Natural killer cell (primary cell): ENCODE measurements at regions not wholly inside any gene's neighbourhood (a gene's known extent, or its start where the extent isn't known, plus 50 kb on each side); places are given as distances from the start of the nearest gene placed in this dataset.

Experiments
- ATAC-seq, 3 donors: fragments of 150-1000 bp in 2 of 3; fragments of 200-7000 bp in 1 of 3; cut with Tn5 transposase; 1 replicate in 1 of 3; 2 replicates in 2 of 3; pipeline ENCODE4 v1.10.0; 2021; ENCODE audit warnings: mild to moderate bottlenecking in 2 of 3, moderate library complexity in 2 of 3
- DNase-seq, 2 donors: peaks; one replicate each; pipeline versions ENCODE4 v3.0.0 to v3.0.0-alpha.2; 2013 to 2021; ENCODE audit warnings: mixed read lengths in 1 of 2
- H3K27ac ChIP-seq: one replicate; pipeline ENCODE4 v1.5.1; 2013; ENCODE audit warnings: mild to moderate bottlenecking, low read length
- H3K27me3 ChIP-seq: one replicate; pipeline ENCODE4 v1.6.1; 2013; ENCODE audit warnings: low read length; ENCODE audit not compliant: control insufficient read depth, insufficient read depth
- H3K36me3 ChIP-seq: one replicate; pipeline ENCODE4 v1.6.1; 2013; ENCODE audit warnings: low read length; ENCODE audit not compliant: control insufficient read depth, insufficient read depth
- H3K4me1 ChIP-seq: one replicate; pipeline ENCODE4 v1.6.1; 2013; ENCODE audit warnings: low read length; ENCODE audit not compliant: control insufficient read depth, insufficient read depth
- H3K4me3 ChIP-seq: one replicate; pipeline ENCODE4 v1.5.1; 2013; ENCODE audit warnings: low read length
- H3K9me3 ChIP-seq: one replicate; pipeline ENCODE4 v1.6.1; 2013; ENCODE audit warnings: low read length; ENCODE audit not compliant: control insufficient read depth, insufficient read depth
- H3K27ac Mint-ChIP-seq, 2 donors: one replicate each; pipeline ENCODE4 v1.8.0; 2022; ENCODE audit warnings: mild to moderate bottlenecking in 2 of 2, mixed read lengths in 2 of 2, moderate library complexity in 1 of 2
- H3K27me3 Mint-ChIP-seq, 2 donors: one replicate each; pipeline ENCODE4 v1.8.0; 2022; ENCODE audit warnings: low read depth in 2 of 2, mixed read lengths in 2 of 2
- H3K36me3 Mint-ChIP-seq: one replicate; pipeline ENCODE4 v1.8.0; 2022; ENCODE audit warnings: mixed read lengths
- H3K4me1 Mint-ChIP-seq, 2 donors: one replicate each; pipeline ENCODE4 v1.8.0; 2022; ENCODE audit warnings: mixed read lengths in 2 of 2
- H3K4me3 Mint-ChIP-seq: one replicate; pipeline ENCODE4 v1.8.0; 2022; ENCODE audit warnings: mild to moderate bottlenecking, moderate library complexity, mixed read lengths
- H3K9me3 Mint-ChIP-seq, 2 donors: one replicate each; pipeline ENCODE4 v1.8.0; 2022; ENCODE audit warnings: mixed read lengths in 2 of 2
- WGBS: methylation state at CpG from one replicate; pipeline ENCODE4 v1.1.7; 2013; ENCODE audit warnings: missing lambda C conversion rate; ENCODE audit not compliant: insufficient coverage; 5-methylcytosine and 5-hydroxymethylcytosine counted together
- intact Hi-C: fragments of 100-400 bp; cut with micrococcal nuclease; formaldehyde crosslinking; loops from one replicate; pipeline ENCODE4 v1.14.2; 2022
- TF ChIP-seq, protein P1 (sequence below): fragments of 200-600 bp; IDR thresholded peaks from one replicate; pipeline ENCODE4 v1.8.0; 2022; ENCODE audit warnings: antibody characterized with exemption

DNA sequence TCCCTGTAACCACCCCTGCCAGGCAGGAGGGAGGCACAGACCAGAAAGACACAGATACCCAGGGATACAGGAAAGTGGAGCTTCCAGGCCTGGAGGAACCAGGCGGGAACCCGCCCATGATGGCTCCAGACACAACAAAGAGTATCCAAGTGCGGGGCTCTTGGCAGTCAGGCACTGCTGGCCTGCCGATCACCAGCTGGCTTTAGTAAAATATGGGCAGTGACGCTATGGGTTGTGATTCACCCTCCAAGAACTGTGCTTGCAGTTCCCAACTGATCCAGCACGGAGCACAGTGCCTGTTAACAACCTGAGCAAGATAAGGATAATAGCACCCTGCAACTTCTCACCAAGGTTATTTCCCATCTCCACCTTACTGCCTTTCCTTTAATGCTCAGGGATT lies 463.3 kb downstream of the IRX1 start:
- Histone ChIP-seq H3K27me3 (no peaks in the 10 kb centered on the region), H3K27ac (no peak overlapping the region), H3K4me1 (no peaks in the 10 kb centered on the region), H3K4me3 (no peak overlapping the region), H3K9me3 (peaks cover 1% of the 10 kb centered on the region), H3K36me3 (no peaks in the 10 kb centered on the region)
- H3K9me3 Mint-ChIP-seq = peaks cover 2 to 9% of the 10 kb centered on the region in 2 donors
- ATAC-seq (no peak), DNase-seq (no peak)
- peaks cover 17% of the 10 kb centered on the region for H3K36me3 Mint-ChIP-seq
- intact Hi-C loops = no loop called here
- H3K4me3 Mint-ChIP-seq = no peak overlapping the region
- H3K27ac Mint-ChIP-seq = no peak overlapping the region
- 82% methylated on average over 6 of the region's 6 CpGs for WGBS
- H3K4me1 Mint-ChIP-seq = no peaks in the 10 kb centered on the region
- TF ChIP-seq, protein P1, sequence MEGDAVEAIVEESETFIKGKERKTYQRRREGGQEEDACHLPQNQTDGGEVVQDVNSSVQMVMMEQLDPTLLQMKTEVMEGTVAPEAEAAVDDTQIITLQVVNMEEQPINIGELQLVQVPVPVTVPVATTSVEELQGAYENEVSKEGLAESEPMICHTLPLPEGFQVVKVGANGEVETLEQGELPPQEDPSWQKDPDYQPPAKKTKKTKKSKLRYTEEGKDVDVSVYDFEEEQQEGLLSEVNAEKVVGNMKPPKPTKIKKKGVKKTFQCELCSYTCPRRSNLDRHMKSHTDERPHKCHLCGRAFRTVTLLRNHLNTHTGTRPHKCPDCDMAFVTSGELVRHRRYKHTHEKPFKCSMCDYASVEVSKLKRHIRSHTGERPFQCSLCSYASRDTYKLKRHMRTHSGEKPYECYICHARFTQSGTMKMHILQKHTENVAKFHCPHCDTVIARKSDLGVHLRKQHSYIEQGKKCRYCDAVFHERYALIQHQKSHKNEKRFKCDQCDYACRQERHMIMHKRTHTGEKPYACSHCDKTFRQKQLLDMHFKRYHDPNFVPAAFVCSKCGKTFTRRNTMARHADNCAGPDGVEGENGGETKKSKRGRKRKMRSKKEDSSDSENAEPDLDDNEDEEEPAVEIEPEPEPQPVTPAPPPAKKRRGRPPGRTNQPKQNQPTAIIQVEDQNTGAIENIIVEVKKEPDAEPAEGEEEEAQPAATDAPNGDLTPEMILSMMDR = no peak
- H3K27me3 Mint-ChIP-seq = peaks cover 19 to 34% of the 10 kb centered on the region in 2 donors

DNA sequence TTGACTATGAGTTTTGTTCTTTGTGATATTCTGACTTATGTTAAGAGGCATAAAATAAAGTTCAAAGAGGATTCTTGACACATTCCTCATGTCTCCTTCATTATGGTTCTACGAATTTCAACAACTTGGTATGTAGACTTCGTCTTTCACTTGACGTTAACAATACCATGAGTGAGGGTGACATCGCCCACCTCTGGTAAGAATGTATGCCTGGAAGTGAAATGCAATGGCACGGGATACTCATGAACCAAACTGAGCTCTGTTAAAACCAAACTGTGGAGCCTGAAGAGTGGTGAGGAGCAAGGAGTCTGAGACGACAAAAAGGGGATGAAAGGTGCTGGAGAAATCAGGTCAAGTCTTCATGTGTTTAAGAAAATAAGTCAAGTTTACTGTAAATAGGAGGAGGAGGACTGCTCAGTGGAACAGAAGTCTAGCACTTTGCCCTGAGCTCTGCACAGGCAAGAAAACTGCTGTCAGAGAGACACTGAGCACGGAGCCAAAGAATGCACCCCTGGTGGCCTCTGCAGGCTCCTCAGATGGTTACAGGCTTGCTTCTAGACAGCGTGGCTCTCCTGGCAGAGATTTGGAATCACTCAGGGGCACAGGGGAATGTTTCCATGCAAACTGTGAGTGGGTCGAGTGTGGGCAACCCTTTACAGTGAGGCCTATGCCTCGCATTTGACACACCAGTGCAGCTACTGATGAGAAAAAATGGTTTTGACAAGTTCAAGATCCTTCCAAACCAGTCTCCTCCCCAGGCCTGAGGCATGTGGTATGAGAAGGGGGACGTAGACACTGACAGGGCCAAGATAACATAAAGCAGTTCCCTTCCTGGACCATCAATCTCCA lies 470.1 kb downstream of the IRX1 start:
- TF ChIP-seq, protein P1 = no peak
- intact Hi-C loops = no loop called here
- H3K27me3 ChIP-seq = no peaks in the 10 kb centered on the region
- peaks cover 3% of the 10 kb centered on the region for H3K9me3 ChIP-seq
- DNase-seq (no peak), ATAC-seq (no peak)
- Mint-ChIP-seq H3K4me3 (no peak overlapping the region), H3K27me3 (peaks cover 11 to 31% of the 10 kb centered on the region in 2 donors), H3K36me3 (no peaks in the 10 kb centered on the region), H3K9me3 (no peaks in the 10 kb centered on the region), H3K27ac (no peak overlapping the region), H3K4me1 (peaks cover 0 to 15% of the 10 kb centered on the region in 2 donors)
- no peak overlapping the region for H3K4me3 ChIP-seq
- no peak overlapping the region for H3K27ac ChIP-seq
- no peaks in the 10 kb centered on the region for H3K4me1 ChIP-seq
- no peaks in the 10 kb centered on the region for H3K36me3 ChIP-seq
- 70% methylated on average over 11 of the region's 11 CpGs for WGBS

DNA sequence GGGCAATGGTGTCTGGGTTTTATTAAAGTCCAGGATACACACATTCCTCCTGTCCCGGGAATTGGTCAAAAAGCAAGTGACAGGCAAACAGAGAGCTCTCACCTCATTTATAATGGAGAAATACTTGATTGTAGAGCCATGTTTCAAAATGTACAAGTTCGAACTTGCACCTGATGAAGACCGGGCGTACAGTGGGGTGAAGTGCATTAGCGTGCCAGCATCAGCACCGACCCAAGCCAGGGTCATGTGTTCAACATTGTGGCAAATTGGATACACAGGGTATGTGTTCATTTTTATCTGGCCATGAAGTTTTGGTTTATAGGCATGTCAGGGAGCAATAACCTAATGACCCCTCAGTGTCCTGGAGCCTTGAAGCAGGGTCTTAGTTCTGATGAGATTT lies 472.5 kb downstream of the IRX1 start:
- no peaks in the 10 kb centered on the region for H3K36me3 Mint-ChIP-seq
- no peaks in the 10 kb centered on the region for H3K9me3 Mint-ChIP-seq
- peaks cover 3% of the 10 kb centered on the region for H3K9me3 ChIP-seq
- peaks cover 11 to 25% of the 10 kb centered on the region in 2 donors for H3K27me3 Mint-ChIP-seq
- DNase-seq (no peak), ATAC-seq (no peak)
- H3K27ac ChIP-seq = no peak overlapping the region
- H3K4me3 Mint-ChIP-seq = no peak overlapping the region
- H3K27ac Mint-ChIP-seq = no peak overlapping the region
- intact Hi-C loops = no loop called here
- peaks cover 0 to 15% of the 10 kb centered on the region in 2 donors for H3K4me1 Mint-ChIP-seq
- H3K27me3 ChIP-seq = no peaks in the 10 kb centered on the region
- no peak overlapping the region for H3K4me3 ChIP-seq
- H3K4me1 ChIP-seq = no peaks in the 10 kb centered on the region
- no peaks in the 10 kb centered on the region for H3K36me3 ChIP-seq
- TF ChIP-seq, protein P1 = no peak
- WGBS = 91% methylated on average over 5 of the region's 6 CpGs
